ENCODE measurements at regions not wholly inside any gene's neighbourhood (a gene's known extent, or its start where the extent isn't known, plus 50 kb on each side); places are given as distances from the start of the nearest gene placed in this dataset.

DNA sequence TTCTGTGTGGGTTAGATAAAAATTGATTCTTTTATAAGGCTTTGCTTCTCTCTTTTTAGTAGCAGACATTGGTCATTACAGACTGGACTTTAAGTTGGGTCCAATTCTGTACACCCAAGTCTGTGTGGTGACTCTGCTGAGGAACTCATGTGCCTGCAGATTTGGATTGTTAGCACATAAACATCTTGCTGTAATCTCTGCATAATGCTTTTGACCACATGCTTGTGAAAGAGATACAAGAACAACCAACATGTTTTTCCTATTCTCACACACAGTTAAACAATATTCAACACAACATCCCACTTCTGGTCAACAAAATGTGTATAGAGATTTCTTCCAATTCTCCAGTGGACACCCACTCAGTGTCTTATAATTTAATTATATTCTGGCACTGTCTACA lies 270.1 kb downstream of the RDH14 start:
- TF ChIP-seq, protein P1, sequence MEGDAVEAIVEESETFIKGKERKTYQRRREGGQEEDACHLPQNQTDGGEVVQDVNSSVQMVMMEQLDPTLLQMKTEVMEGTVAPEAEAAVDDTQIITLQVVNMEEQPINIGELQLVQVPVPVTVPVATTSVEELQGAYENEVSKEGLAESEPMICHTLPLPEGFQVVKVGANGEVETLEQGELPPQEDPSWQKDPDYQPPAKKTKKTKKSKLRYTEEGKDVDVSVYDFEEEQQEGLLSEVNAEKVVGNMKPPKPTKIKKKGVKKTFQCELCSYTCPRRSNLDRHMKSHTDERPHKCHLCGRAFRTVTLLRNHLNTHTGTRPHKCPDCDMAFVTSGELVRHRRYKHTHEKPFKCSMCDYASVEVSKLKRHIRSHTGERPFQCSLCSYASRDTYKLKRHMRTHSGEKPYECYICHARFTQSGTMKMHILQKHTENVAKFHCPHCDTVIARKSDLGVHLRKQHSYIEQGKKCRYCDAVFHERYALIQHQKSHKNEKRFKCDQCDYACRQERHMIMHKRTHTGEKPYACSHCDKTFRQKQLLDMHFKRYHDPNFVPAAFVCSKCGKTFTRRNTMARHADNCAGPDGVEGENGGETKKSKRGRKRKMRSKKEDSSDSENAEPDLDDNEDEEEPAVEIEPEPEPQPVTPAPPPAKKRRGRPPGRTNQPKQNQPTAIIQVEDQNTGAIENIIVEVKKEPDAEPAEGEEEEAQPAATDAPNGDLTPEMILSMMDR (IDR thresholded peaks at IDR 0.05; ENCODE audit: control extremely low read depth in 1 of 3, insufficient read depth in 1 of 3, low read depth in 1 of 3, low read length in 3 of 3) = no peak
- TF ChIP-seq POLR2A (IDR thresholded peaks at IDR 0.05; ENCODE audit: control extremely low read depth in 1 of 2, low read depth in 2 of 2, low read length in 2 of 2) (no peak), TCF12 (IDR thresholded peaks at IDR 0.05; ENCODE audit: low read depth, low read length) (no peak), YY1 (IDR thresholded peaks at IDR 0.05; ENCODE audit: low read depth, low read length) (no peak), POLR2AphosphoS5 (IDR thresholded peaks at IDR 0.05; ENCODE audit: low read depth, low read length) (no peak), GABPA (IDR thresholded peaks at IDR 0.05; ENCODE audit: borderline replicate concordance, insufficient read depth, low read length) (no peak)
- TF ChIP-seq, protein P2, sequence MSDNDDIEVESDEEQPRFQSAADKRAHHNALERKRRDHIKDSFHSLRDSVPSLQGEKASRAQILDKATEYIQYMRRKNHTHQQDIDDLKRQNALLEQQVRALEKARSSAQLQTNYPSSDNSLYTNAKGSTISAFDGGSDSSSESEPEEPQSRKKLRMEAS (IDR thresholded peaks at IDR 0.05) = no peak
